Ammon's horn (tissue), 1 donor: ENCODE measurements at regions not wholly inside any gene's neighbourhood (a gene's known extent, or its start where the extent isn't known, plus 50 kb on each side); places are given as distances from the start of the nearest gene placed in this dataset.

ENCODE experiments used
- DNase-seq: peaks from one replicate; pipeline ENCODE4 v3.0.0-alpha.2; 2016; ENCODE audit warnings: low spot score

DNA sequence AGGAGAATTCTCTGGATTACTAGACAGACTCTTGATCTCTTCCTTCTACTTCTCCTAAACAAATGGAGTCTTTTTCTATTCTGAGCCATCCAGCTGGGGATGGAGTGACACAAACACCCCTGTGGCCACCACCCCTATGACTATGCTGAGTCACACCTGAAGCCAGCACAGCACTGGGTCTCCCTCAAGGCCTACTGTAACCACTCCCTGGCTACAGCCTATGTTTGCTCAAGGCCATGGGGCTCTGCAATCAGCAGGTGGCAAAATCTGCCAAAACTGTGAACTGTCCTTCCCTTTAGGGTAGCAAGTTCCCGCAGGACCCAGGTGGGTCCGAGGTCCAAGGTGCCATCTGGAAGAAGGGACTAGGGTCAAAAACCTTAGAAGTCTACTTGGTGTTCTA is 132.3 kb downstream of the TINAG start:
- no peak for DNase-seq

DNA sequence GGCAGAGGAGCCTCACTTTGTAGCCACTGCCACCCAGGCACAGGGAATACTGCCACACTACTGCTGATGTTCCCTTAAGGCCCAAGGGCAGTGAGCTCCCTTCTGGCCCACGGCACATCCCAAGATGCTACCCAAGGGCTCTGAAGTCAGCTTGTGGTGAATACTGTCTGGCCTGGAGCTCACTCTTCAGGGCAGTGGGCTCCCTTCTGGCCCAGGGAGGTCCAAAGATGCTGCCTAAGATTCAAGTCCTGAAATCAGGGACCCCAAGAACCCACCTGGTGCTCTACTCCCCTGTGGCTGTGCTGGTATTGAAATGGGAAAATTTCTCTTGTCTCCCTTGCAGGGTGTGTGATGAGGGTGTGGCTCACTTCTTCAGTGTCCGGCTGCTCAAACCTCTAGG is 132.8 kb downstream of the TINAG start:
- no peak for DNase-seq

DNA sequence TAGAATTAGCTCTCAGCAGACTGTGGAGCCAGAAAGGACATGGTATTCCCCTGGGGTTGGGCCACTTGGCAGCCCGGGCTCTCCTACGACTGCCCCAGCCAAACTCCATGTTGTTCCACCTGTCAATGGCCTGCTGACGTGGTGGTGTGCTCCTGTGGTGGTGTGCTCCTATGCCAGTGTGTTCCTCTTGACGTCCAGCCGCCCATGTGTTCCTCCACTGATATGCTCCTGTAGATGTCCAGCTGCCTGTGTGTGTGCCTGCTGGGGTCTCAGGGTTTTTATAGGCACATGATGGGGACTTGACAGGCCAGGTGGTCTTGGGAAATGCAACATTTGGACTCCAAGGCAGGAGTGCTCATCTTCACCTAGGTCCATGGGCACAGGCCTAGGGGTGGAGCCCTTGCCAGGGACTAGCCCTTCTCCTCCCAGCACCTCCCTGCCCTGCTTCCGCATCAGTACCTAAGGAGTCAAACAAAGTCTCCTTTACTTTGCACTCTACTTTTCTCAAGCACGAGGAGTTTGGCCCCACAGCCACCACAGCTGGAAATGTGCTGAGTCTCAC is 133.5 kb downstream of the TINAG start:
- no peak for DNase-seq

DNA sequence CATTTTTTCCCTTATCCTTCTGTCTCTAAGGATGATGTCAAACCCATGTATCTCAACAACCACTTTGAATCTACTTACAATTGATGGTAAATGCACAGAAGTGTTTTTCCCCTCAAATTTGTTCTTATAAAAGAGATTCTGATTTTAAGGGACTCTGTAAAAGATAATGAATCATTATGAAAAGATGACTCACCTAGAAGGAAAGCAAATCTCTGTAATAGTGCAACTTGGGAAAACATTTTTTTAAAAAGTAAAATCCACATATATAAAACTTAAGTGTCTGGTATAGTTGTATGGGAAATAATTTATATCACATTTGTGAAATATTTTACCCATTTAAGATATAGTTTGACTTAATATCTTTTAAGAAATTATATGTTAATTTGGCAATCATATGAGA is 137.0 kb downstream of the TINAG start:
- DNase-seq, result no peak

DNA sequence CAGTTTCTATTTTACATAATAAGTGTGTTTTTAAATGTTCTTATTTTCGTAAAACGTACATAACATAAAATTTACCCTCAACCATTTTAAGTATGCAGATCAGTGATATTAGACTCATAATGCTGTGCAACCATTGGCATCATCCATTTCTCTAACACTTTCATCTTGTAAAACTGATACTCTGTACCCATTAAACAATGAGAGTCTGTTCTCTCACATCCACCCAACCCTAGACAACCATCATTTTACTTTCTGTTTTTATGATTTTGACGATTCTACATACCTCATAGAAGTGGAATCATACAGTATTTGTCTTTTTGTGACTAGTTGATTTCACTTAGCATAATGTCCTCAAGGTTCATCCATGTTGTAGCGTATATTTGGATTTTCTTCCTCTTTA is 140.4 kb downstream of the TINAG start:
- no peak for DNase-seq

DNA sequence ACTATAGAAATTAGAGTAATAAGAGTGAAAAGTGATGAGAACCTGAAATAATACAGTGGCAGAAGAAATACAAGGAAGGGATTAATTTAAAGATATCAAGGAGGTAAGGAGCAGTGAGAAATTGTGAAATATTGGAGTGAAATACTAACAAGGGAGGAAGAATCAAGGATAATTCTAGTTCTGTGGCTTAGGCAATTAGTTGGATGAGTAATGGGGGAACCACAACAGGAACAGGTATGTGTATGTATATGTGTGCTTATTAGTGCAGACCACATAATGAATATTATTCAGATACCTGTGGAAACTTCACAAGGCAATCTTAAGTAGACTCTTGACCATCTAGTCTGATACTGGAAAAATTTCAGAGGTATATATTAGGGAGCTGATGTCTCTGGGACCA is 143.3 kb downstream of the TINAG start:
- no peak for DNase-seq

DNA sequence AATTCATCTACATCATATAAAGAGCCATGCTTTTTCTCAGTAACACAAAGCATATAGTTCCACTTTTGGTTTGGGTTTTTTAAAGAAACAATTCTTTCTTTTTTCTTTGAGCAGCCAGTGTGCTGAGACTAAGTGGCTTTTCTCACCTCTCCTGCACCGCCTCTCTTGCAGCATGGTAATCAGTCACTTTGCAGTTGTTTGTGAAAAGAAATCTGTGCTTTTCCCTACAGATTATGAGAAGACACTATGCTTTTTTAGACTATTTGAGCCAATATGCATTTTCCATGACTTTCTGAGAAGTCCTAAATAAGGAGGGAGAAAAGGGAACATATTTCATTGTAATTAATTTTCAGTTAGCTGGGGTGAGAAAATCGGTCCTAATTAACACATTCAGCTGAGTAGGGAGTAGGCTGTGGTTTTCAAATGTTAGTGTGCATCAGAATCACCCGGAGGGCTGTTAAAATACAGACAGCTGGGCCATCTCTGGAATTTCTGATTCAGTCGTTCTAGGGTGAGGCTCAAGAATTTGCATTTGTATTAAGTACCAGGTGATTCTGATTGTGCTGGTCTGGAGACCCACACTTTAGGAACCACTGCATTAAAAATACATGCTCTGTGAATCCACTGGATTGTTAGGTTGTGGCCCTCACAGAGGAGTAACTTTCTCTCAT is 155.2 kb downstream of the TINAG start:
- no peak for DNase-seq

DNA sequence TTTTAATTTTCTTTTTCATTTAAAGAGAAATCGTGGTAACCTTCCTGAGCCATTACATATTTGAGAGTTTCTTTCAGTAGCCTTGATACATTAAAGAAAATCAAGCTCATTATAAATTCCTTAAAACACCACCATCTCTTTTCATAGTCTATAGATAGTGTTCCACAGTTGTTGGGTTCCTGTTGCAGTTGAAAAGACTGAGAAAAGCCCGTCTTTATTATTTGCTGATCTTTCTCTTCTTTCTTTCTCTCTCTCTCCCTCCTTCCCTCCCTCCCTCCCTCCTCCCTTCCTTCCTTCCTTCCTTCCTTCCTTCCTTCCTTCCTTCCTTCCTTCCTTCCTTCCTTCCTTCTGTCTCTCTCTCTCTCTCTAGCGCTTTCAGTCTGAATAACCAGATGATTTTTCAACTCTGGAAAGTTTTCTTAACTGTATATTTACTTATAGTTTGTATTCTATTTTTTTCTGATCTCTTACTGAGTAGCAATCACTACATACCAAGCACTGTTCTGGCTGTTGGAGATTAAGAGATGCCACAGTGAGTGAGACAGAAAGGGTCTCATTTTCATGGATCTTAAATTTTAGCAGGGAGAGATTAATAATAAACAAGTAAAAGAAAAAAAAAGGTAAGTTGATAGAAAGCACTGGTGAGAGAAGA is 157.5 kb downstream of the TINAG start:
- DNase-seq, result no peak

DNA sequence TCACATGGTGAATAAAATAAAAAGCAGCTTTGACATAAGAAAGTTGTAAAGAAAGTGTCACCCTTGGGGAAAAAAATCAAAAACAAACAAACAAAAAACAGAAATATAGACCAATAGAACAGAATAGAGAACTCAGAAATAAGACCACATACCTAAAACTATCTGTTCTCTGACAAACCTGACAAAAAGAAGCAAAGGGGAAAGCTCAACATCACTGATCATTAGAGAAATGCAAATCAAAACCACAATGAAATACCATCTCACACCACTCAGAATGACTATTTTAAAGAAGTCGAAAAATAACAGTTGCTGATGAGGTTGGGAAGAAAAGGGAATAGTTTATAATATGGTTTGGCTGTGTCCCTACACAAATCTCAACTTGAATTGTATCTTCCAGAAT is 159.1 kb downstream of the TINAG start:
- DNase-seq, result no peak

DNA sequence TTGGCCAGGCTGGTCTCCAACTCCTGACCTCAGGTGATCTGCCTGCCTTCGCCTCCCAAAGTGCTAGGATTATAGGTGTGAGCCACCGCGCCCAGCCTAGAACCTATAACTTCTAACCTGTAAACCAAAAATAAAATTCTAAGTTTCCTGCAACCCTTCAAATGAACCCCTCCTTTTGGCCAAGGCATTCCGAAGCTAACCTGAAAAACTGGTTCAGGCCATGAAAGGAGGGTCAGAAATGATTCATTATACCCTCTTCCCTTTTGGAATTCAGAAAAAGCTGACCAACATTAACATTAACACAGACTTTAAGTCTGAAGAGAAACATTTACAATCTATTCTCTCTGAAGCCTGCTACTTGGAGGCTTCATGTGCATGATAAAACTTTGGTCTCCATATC is 165.1 kb downstream of the TINAG start:
- DNase-seq, result no peak

DNA sequence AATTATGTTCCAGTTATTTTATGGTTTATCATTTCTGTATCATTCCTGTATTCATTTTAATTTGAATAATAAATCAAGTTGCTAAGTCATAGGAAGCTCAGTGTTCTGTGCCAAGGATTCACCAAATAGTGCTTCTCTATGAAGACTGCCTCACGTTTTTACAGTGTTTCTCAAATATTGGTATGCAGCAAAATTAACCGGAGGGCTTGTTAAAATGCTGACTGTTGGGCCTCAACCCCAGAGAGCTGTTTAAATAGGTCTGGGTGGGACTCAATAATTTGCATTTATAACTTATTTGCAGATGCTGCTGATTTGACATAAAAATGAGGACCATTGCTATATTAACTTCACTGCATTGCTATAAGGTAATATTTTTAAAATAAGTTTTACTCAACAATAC is 166.7 kb downstream of the TINAG start:
- DNase-seq, result no peak

DNA sequence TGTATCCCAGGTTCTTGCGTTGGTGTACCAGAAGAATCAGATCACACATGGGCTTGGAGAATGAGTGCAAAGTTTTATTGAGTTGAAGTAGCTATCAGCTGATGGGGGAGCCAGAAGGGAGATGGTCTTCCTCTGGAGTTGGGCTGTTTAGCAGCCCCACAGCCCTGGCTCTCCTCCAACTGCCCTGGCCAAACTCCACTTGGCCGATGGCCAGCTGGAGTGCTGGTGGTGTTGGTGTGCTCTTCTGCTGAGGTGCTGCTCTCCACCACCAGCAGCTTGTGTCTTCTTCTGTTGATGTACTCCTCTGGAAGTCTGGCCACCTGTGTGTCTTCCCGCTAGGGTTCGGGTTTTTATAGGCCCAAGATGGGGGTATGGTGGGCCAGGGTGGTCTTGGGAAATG is 172.8 kb downstream of the TINAG start:
- no peak for DNase-seq

DNA sequence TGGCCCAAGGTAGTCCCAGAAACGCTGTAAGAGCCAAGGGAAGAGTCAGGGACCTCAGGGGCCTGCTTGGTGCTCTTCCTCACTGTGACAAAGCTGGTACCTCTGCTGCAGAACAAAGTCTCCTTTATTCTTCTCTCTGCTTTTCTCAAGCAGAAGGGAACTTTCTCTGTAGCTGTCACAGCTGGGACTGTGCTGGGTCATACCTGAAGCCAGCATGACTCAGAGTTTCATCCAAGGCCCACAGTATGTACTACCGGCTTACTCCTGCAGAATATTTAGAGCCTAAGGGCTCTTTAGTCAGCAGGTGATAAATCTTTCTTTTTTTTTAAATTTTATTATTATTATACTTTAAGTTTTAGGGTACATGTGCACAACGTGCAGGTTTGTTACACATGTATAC is 183.2 kb downstream of the TINAG start:
- DNase-seq, result no peak

DNA sequence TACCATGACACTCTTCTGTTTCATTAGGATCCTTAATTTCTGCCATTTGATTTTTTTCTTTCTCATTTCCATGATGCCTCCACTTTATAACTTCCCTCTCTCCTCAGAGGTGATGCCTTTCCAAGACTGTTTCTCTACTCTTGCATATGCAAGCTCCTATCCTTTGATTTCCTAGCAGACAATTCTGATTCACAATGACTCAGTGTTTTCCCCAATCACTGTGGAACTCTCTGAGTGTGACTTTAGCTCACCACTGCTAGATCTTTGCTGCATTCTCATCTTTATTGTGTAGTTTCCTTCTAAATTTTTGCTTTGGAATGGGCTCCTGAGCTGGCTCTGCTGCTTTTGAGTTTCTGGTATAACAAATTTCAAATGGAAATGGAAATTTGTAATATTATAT is 184.9 kb downstream of the TINAG start:
- DNase-seq, result no peak

DNA sequence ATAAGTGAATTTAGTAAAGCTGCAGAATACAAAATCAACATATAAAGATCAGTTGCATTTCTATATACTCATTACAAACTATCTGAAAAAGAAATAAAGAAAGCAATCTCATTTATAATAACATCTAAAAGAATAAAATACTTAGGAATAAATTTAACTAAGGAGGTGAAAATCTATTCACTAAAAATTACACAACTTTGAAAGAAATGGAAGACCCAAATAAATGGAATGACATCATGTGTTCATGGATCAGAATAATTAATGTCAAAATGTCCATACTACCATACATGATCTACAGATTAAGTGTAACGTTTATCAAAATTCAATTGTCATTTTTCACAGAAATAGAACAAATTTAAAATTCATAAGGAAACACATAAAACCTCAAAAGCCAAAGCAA is 194.9 kb downstream of the TINAG start:
- DNase-seq, result no peak

DNA sequence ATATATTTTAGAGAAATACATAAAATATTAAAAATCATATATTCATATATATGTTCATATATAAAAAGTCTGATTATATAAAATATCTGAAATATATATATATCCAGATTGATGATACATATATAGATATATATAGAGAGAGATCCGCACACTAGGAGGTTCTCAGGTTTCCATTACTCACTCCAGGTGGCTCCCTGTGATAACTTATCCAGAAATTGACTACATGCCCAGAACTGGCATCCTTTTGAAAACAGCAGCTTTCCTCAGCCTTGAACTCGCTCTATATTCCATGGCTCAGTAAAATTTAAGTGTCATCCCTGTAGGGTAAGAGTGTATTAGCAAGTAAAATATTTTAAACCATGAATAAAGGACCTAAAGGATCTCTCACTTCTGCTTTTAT is 206.8 kb downstream of the TINAG start:
- no peak for DNase-seq

DNA sequence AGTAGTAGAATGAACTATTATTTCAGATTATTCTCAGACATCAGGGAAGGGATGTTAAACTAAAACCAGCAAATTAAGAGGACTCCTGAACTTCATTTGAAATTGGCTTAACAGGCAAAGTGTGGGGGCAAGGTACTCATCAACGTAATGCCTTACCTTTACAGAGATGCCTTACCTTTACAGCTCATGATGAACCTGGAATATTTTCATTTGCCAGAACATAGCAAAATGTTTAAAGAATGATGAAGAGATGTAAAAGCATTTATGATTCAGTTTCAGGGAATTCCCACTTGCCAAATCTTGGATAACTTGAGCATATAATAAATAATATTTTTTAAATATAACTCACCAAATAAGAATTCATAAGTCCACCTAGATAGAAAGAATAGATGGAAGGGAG is 207.5 kb downstream of the TINAG start:
- DNase-seq, result no peak

DNA sequence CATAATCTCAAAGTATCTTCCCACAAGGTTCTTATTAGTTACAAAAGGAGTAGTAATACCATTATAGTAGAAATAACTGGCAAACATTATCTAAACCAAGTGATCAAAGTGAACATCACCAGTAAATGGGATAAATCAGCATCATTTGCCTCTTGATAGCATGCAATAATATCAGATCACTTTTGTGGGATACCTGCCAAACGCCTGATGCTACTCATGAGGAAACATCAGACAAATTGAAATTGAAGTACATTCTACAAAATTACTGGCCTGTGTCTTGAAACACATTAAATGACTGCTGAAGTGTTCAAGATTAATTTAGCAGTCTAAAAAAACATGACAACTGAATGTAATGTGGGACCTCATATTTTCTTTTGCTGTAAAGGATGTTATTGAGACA is 208.1 kb downstream of the TINAG start:
- no peak for DNase-seq

DNA sequence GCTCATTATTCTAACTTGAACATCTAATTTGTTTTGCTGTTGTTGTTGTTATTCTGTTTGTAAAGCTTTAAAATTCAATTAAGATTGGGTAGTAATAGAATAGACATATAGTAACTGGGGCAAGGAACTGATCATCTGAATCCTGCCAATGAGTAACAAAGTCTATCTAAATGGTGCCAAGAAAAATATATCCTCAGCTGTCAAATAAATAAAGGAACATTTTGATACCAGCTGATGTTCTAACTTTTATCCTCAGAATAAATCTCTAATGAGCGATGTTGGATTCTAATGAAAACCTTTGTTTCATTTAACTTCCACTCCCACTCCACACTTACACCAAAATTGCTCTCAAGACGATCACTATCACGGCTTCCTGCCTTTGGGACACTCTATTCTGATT is 210.9 kb downstream of the TINAG start:
- DNase-seq, result no peak

DNA sequence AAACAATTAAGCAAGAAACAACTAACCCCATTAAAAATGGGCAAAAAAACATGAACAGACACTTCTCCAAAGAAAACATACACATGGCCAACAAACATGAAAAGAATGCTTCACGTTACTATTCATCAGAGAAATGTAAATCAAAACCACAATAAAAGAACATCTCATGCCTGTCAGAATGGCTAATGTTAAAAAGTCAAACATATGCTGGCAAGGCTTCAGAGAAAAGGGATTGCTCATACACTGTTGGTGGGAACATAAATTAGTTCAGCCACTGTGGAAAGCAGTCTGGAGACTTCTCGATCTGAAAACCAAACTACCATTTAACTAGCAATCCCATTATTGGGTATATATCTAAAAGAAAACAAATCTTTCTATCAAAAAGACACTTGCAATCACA is 217.5 kb downstream of the TINAG start:
- DNase-seq, result no peak

DNA sequence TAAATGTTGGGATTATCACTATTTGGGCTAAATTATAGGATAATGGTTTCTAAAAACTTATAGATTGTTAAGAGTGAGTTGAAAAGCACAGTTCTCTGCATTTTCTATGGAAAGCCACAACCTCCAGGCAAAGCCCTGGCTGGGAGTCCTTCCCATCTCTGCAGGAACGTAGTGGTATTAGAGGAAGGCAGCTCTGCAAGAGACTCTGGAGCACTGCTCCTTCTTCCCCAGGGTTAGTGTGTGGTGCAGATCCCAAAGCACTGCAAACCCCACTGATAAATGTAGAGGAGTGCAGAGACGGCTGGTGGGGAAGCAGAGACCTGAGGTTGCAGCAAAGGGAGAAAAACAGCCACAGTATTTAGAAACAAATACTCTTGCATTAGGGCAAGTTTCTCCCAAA is 225.3 kb downstream of the TINAG start:
- DNase-seq, result no peak

DNA sequence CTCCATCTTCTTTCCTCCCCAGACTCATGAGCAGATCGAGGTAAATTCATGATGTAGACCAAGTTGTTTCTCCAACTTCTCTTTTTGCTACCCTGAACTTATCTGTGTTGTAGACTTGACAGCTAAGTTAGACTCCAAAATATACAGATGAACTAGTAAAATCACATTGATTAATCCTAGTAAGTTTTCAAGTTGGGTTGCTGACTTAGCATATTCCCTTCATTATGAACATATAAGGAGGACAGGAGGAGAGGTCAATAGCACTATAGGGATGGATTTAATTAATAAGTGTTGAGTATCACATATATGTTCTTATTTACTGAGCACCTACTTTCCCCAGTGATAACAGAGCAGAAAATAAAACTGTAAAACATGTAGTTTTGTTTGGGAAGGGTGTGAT is 227.3 kb downstream of the TINAG start:
- DNase-seq, result no peak

DNA sequence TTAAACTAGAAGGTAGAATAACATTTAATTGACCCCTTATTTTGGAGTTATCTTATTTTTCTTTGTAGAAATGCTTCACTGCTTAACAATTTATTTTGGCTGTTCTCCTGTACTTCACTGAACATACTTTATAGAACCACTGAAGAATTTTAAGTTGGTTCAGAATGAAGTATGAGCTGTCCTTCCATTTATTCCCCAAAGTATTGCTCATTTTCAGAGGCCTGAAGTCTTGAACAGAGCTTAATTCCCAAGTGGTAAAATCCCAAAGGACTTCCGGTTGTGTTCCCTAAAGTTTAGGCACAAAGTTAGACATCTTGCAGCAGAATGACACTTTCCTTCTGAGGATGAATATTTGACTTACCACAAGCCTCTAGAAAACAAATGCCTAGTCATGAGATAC is 233.3 kb downstream of the TINAG start:
- DNase-seq, result no peak

DNA sequence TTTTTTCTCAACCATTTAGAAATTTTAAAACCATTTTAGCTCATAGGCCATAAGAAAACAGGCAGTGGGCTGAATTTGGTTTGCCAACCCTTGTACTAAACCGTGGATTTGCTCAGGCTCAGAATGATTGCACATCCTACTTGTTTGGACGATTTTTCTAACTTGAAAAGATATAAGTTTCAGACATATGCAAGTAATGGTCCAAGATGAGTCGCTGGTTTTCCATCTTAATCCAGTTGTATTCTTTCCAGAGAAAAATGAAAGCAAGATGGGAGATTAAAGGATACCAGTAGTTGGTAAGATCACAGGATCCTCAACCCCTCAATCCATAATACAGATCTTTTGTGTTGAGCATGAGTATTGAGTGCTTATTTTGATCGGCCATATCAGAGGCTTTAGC is 250.9 kb downstream of the TINAG start:
- DNase-seq, result no peak
